Prostate gland (tissue), 2 donors: ENCODE measurements at regions not wholly inside any gene's neighbourhood (a gene's known extent, or its start where the extent isn't known, plus 50 kb on each side); places are given as distances from the start of the nearest gene placed in this dataset.

Experiments used
- DNase-seq: peaks from one replicate; pipeline ENCODE4 v3.0.0-alpha.2; 2019; ENCODE audit warnings: low spot score
- H3K27ac ChIP-seq, 2 donors: fragments of 200-600 bp; sonication (generic); 2 replicates each; pipeline ENCODE4 v1.5.1; 2017 to 2019
- H3K27me3 ChIP-seq: fragments of 200-600 bp; sonication (generic); replicated peaks from 2 replicates; pipeline ENCODE4 v1.5.1; 2019; ENCODE audit not compliant: insufficient read depth
- H3K36me3 ChIP-seq, 2 donors: fragments of 200-600 bp; sonication (generic); 1 replicate in 1 of 2; 2 replicates in 1 of 2; pipeline versions ENCODE4 v1.5.1 to v1.8.1; 2017 to 2019
- H3K4me1 ChIP-seq: fragments of 200-600 bp; sonication (generic); replicated peaks from 2 replicates; pipeline ENCODE4 v1.5.1; 2019
- H3K4me3 ChIP-seq, 2 donors: fragments of 200-600 bp; sonication (generic); 2 replicates each; pipeline ENCODE4 v1.5.1; 2017 to 2019
- H3K9me3 ChIP-seq: fragments of 200-600 bp; sonication (generic); 2 replicates; pipeline ENCODE4 v1.5.1; 2017
- POLR2A ChIP-seq: fragments of 450-650 bp; IDR thresholded peaks from one replicate; pipeline ENCODE4 v1.6.1; 2016; ENCODE audit warnings: antibody characterized with exemption, mild to moderate bottlenecking
- POLR2AphosphoS5 ChIP-seq: sonication (generic); formaldehyde crosslinking; IDR thresholded peaks from one replicate; pipeline ENCODE4 v1.6.1; 2017; ENCODE audit warnings: antibody characterized with exemption
- WGBS: methylation state at CpG from one replicate; pipeline ENCODE4 v1.1.5; 2018; 5-methylcytosine and 5-hydroxymethylcytosine counted together
- intact Hi-C: fragments of 100-400 bp; cut with DNase I; formaldehyde crosslinking; loops from one replicate; pipeline ENCODE4 v1.14.2; 2022
- TF ChIP-seq, protein P1 (sequence below), 4 experiments: fragments of 200-600 bp in 2 of 4; fragments of 450-650 bp in 2 of 4; sonication (generic) in 2 of 4; IDR thresholded peaks; 1 replicate in 3 of 4; 2 replicates in 1 of 4; pipeline ENCODE4 v1.5.1; 2016 to 2019; ENCODE audit warnings: antibody characterized with exemption in 4 of 4, mild to moderate bottlenecking in 2 of 4, moderate library complexity in 2 of 4

DNA sequence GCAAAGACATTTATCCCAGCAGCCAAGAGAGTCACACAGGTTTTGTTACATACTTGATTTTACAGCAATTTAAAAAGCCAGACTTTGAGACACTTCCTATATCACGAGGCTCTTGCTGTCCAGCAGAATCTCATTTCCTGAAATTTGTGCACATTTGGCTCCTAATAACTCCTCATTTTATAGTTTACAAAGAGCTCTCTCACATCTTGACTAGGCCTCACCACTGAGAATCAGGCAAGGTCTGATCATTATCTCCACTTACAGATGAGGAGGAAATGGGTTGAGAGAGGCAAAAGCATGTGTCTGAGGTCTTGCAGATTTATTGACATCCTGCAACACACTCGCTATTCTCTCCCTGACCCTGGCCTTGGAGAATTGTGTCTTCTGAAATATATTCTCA lies 426.8 kb downstream of the MAFB start:
- no peaks in the 10 kb centered on the region for H3K36me3 ChIP-seq
- no peak for TF ChIP-seq POLR2A
- no peak for TF ChIP-seq POLR2AphosphoS5
- TF ChIP-seq, protein P1, sequence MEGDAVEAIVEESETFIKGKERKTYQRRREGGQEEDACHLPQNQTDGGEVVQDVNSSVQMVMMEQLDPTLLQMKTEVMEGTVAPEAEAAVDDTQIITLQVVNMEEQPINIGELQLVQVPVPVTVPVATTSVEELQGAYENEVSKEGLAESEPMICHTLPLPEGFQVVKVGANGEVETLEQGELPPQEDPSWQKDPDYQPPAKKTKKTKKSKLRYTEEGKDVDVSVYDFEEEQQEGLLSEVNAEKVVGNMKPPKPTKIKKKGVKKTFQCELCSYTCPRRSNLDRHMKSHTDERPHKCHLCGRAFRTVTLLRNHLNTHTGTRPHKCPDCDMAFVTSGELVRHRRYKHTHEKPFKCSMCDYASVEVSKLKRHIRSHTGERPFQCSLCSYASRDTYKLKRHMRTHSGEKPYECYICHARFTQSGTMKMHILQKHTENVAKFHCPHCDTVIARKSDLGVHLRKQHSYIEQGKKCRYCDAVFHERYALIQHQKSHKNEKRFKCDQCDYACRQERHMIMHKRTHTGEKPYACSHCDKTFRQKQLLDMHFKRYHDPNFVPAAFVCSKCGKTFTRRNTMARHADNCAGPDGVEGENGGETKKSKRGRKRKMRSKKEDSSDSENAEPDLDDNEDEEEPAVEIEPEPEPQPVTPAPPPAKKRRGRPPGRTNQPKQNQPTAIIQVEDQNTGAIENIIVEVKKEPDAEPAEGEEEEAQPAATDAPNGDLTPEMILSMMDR (IDR thresholded peaks at IDR 0.05): no peak
- no peaks in the 10 kb centered on the region for H3K4me1 ChIP-seq
- DNase-seq: no peak
- 35% methylated on average over 2 of the region's 2 CpGs for WGBS
- no peak overlapping the region for H3K4me3 ChIP-seq
- intact Hi-C loops: loop anchor here (10.0 kb wide), 1 partner anchor 433 kb away; no protein-coding TSS in a partner anchor
- H3K27me3 ChIP-seq: no peaks in the 10 kb centered on the region
- no peak overlapping the region for H3K27ac ChIP-seq
- no peaks in the 10 kb centered on the region for H3K9me3 ChIP-seq

DNA sequence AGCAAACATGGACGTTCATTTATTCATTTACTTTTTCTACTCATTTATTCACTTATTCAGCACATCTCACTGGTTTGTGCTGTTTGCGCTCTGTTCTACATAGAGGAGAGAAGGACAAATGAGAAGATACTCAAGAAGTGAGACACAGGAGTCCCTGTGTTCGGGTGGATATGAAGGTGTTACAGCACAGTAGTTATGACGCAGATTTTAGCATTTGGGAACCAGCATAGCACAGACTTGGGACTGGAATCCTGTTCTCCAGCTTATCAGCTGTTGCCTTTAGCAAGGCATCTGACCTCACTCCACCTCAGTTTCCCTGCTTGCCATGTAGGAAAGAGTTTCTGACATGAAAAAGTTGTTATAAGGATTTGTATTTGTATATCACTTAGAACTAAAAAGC lies 430.1 kb downstream of the MAFB start:
- Histone ChIP-seq H3K4me3 (no peak overlapping the region), H3K36me3 (no peaks in the 10 kb centered on the region), H3K27ac (no peak overlapping the region), H3K9me3 (no peaks in the 10 kb centered on the region), H3K4me1 (no peaks in the 10 kb centered on the region), H3K27me3 (no peaks in the 10 kb centered on the region)
- 83% methylated on average over 4 of the region's 4 CpGs for WGBS
- no peak for DNase-seq
- TF ChIP-seq POLR2AphosphoS5 (no peak), POLR2A (no peak)
- TF ChIP-seq, protein P1 (IDR thresholded peaks at IDR 0.05): no peak
- intact Hi-C loops: no loop called here

DNA sequence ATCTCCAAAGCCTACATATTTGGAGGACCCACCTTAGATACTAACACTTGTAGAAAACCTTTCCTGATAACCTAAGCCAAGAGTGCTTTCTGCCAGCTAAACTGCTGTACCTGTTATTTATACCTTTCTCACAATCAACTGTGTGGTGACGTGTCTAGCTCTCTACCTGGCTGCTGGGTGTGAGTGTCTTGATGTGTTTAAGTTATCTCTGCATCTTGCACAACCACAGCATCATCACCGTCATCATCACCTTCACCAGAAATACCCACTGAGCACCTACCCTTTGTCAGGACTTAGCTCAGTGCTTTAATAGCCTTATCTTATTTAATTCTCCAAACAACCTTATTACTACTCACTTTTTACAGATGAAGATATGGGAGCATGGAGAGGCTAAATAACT lies 431.3 kb downstream of the MAFB start:
- no peaks in the 10 kb centered on the region for H3K27me3 ChIP-seq
- no peaks in the 10 kb centered on the region for H3K9me3 ChIP-seq
- no peak for TF ChIP-seq POLR2A
- TF ChIP-seq, protein P1 (IDR thresholded peaks at IDR 0.05): no peak
- no peak for TF ChIP-seq POLR2AphosphoS5
- H3K36me3 ChIP-seq: no peaks in the 10 kb centered on the region
- WGBS: 96% methylated on average over 2 of the region's 2 CpGs
- DNase-seq: no peak
- H3K27ac ChIP-seq: no peak overlapping the region
- intact Hi-C loops: no loop called here
- H3K4me1 ChIP-seq: no peaks in the 10 kb centered on the region
- no peak overlapping the region for H3K4me3 ChIP-seq

DNA sequence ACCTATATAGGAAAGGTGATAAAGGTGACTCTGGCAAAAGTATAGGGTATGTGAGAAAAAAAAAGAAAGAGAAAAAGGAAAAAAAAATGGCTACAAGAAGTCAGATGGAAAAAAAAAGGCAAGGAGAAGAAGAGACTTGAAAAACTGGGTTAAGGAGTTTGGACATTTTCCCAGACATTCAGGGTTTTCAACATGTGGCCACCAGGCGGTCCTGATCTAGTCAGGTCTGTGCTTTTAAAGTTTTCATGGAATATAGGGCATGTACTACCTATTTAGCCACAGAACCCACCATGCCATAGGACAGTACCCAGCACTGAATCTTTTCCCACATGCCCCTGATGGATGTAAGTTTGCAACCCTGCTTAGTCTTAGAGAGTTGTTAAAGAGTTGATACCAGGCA lies 433.7 kb downstream of the MAFB start:
- intact Hi-C loops: no loop called here
- no peaks in the 10 kb centered on the region for H3K4me1 ChIP-seq

More for the DNA sequence above, 433.7 kb downstream of the MAFB start:
- Histone ChIP-seq H3K27me3 (no peaks in the 10 kb centered on the region), H3K4me3 (no peak overlapping the region), H3K36me3 (no peaks in the 10 kb centered on the region), H3K27ac (no peak overlapping the region), H3K9me3 (no peaks in the 10 kb centered on the region)
- TF ChIP-seq, protein P1 (IDR thresholded peaks at IDR 0.05): peak in 1 of 4 experiments; percentile 29
- no peak for TF ChIP-seq POLR2A
- WGBS: 27% methylated on average over 1 of the region's 1 CpG
- DNase-seq: peak; percentile 27
